ENCODE measurements at regions not wholly inside any gene's neighbourhood (a gene's known extent, or its start where the extent isn't known, plus 50 kb on each side); places are given as distances from the start of the nearest gene placed in this dataset.

DNA sequence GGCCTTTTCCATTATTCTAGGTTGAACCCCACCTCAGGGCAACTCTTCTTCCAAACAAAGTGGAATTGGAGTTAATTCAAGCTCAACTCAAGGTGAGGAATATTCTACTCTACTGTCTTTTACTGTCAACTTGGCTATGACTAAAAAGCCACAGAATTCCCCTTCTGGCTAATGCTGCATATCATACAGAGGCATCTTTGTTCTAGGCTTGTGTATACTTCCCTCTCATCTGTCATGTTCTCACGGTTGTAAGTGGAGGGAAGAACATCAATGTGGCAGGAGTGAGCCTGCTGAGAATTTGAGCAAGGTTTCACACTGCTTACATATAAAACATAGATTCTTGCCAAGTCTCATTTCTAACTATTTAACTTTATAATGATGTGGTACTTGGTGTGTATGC is 921.4 kb upstream of the CNTN5 start:
- DNase-seq: peak in 1 of 2 experiments; percentile 6

- no peak for DNase-seq
Measured at GRCh38 chr11:98100689-98101088, 920.1 kb upstream of the CNTN5 start.

- DNase-seq: no peak
Measured at GRCh38 chr11:98101329-98101728, 919.4 kb upstream of the CNTN5 start.

GRCh38 chr11:98104249-98104648 is 916.5 kb upstream of the CNTN5 start:
- peak; percentile 36 to 39 for DNase-seq

- no peak for DNase-seq
Measured at GRCh38 chr11:98107736-98108135, 913.0 kb upstream of the CNTN5 start.

- DNase-seq: no peak
Measured at GRCh38 chr11:98110030-98110429, 910.7 kb upstream of the CNTN5 start.

GRCh38 chr11:98115873-98116272 is 904.9 kb upstream of the CNTN5 start:
- DNase-seq: no peak

- no peak for DNase-seq
Measured at GRCh38 chr11:98130117-98130625, 890.6 kb upstream of the CNTN5 start.

GRCh38 chr11:98136357-98136756 is 884.4 kb upstream of the CNTN5 start:
- no peak for DNase-seq

DNA sequence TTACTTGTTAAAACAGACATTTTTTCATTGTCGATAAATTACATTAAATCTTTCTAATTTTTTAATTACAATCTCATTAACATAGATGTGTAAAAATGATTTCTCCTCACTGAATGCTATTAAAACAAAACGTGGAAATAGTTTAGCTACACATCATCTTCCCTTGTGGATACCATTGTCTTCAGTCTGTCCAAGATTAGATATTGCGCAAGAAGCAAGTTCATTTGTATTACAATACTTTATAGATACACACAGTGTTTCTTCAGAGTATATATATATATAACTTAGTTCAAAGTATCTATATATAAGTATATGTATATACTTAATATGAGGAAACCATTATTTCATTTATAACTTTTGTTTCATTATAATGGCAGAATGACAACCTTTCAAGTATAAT is 883.3 kb upstream of the CNTN5 start:
- DNase-seq: no peak

- DNase-seq: no peak
Measured at GRCh38 chr11:98143661-98144060, 877.1 kb upstream of the CNTN5 start.

DNA sequence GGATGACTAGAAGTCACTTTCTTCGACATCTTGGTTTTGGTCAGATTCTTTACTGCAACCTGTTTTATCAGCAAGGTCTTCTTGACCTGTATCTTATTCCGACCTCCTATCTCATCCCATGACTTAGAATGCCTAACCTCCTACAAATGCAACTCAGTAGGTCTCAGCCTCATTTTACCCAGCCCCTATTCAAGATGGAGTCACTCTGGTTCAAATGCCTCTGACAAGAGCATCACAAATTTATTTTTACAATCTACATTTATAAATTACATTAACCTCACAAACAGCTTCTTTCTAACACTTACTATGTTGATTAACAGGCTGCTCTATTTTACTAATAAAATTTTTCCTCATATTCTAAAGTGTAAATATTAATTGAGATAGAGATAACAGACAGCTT is 867.0 kb upstream of the CNTN5 start:
- DNase-seq: no peak

DNA sequence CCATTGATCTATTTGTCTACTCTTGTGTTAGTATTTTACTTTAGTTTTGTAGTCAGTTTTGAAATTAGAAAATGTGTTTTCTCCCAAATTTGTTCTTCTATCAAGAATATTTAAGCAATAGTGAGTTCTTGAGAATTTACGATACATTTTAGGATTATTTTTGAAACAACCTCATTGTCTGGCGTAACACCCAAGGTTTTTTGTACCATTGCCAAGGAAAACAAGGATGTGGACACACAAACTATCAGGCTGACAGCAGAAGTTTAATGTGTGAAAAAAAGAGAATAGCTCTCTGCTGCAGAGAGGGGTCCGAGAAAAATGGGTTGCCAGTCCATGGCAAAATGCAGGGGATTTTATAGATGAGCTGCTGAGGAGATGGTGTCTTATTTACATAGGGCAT is 865.1 kb upstream of the CNTN5 start:
- no peak for DNase-seq

GRCh38 chr11:98177925-98178324 is 842.8 kb upstream of the CNTN5 start:
- DNase-seq: no peak

GRCh38 chr11:98180511-98180910 is 840.2 kb upstream of the CNTN5 start:
- DNase-seq: no peak

- no peak for DNase-seq
Measured at GRCh38 chr11:98180921-98181320, 839.8 kb upstream of the CNTN5 start.

DNA sequence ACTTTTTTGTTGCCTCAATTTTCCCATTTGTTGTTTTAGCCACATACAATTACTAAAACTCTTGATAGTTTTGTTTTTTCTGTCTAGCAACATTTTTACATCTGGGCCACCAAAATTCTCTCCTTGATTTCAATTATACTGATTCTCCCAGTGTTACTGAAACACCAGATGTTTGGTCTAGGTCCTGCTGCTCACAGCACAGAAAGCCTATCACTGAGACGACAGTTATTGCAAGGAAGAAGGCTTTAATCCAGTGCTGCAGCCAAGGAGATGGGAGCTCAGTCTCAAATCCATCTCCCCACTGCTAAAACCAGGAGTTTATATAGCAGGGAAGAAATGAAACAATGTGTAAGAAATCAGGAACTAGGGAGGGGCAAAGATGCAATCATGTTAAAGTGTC is 837.7 kb upstream of the CNTN5 start:
- no peak for DNase-seq

DNA sequence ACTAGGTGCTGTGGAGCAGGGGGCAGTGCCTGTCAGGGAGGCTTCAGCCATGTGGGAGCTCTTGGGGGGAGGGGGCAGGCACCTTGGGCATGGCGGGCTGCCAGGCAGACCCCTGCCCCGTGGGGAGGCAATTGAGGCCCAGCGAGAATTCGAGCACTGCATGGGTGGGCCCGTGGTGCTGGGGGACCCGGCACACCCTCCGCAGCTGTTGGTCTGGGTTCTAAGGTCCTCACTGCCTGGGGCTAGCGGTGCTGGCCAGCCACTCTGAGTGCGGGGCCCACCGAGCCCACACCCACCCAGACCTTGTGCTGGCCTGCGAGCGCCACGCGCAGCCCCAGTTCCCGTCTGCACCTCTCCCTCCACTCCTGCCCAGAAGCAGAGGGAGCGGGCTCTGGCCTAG is 835.5 kb upstream of the CNTN5 start:
- DNase-seq: no peak

DNA sequence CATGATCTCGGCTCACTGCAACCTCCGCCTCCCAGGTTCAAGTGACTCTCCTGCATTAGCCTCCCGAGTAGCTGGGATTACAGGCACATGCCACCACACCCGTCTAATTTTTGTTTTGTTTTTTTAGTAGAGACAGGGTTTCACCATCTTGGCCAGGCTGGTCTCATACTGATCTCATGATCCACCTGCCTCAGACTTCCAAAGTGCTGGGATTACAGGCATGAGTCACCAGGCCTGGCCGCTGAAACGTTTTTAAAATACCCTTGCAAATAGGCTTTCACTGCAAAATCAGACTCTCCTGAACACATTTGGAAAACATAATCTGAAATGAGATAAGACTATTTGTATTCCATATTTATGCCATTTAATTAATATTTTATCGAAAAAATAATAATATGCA is 826.1 kb upstream of the CNTN5 start:
- DNase-seq: no peak

GRCh38 chr11:98195300-98195699 is 825.4 kb upstream of the CNTN5 start:
- no peak for DNase-seq

GRCh38 chr11:98207086-98207485 is 813.7 kb upstream of the CNTN5 start:
- DNase-seq: no peak

DNA sequence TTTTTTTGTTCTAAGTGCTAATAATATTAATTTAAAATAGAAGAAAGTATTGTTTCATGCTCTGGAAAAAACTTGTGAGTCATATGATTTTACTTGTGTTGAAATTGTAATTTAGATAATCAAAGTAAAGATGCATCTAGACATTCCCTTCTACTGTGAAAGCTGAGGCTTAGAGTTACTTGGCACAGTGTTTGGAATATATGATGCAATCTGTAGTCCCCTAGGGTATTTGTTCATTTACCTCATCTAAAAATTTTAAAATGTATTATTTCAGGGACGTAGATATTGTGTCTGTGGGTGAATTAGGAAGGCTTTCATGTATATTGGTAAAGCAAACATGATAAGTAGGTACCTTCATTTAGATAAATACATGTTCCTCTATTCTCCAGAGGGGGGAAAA is 793.5 kb upstream of the CNTN5 start:
- no peak for DNase-seq

- no peak for DNase-seq
Measured at GRCh38 chr11:98230678-98231077, 790.1 kb upstream of the CNTN5 start.

- no peak for DNase-seq
Measured at GRCh38 chr11:98234698-98235097, 786.1 kb upstream of the CNTN5 start.

- DNase-seq: no peak
Measured at GRCh38 chr11:98243897-98244296, 776.9 kb upstream of the CNTN5 start.

GRCh38 chr11:98260983-98261382 is 759.8 kb upstream of the CNTN5 start:
- DNase-seq: no peak

Data from NCI-H526 (cell line).